ENCODE measurements at regions not wholly inside any gene's neighbourhood (a gene's known extent, or its start where the extent isn't known, plus 50 kb on each side); places are given as distances from the start of the nearest gene placed in this dataset.

DNA sequence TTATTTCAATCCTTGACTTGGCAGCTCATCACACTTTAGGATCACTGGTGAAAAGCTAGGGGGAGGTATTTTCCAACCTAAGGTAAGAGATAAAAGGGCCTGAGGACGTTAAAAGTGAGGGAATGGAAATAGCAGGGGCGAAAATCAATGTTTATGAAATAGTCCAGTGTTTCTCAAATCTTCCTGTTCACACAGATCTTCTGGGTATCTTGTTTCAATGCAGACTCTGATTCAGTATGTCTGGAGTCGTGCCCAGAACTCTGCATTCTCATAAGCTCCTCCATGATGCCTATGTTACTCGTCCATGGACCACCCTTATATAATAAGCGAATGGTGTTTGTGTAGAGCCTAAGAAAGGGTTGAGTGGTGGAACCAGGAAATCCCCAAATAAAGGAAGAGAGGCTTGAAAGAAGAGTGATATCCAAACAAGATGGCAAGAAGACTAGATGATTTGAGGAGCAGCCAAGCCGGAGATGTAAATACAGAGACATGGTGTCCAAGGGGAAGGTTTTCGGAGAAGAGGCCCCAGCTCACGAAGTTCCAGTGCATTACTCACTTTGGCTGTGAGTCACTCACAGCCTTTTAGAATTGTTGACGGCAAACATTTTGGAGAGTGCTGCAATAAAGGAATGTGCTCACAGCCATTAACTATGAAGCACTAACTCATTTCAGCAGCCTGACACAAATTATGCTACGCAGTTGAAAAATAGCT, 215.6 kb upstream of the PPARGC1A start:
- DNase-seq (ENCODE audit: low spot score): no peak

DNA sequence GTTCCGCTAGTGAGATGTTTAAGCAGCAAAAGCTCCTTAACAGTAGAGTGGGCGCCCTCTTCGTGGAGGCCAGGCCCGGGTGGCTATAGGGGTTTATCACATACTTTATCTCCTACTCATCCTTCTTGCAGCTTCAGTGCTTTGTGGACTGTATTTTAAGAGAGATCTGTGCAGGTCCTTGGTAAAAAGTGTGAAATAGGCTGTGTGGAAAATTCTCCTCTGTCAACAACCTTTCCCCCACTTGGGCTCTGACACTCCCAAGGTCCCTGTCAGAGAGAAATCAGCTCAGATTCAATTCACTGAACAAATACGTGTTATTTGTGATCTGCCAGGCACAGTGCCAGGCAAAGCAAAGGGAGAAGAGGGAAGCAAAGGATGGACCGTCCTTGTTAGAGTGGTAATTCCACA, 214.3 kb upstream of the PPARGC1A start:
- DNase-seq (ENCODE audit: low spot score): no peak

DNA sequence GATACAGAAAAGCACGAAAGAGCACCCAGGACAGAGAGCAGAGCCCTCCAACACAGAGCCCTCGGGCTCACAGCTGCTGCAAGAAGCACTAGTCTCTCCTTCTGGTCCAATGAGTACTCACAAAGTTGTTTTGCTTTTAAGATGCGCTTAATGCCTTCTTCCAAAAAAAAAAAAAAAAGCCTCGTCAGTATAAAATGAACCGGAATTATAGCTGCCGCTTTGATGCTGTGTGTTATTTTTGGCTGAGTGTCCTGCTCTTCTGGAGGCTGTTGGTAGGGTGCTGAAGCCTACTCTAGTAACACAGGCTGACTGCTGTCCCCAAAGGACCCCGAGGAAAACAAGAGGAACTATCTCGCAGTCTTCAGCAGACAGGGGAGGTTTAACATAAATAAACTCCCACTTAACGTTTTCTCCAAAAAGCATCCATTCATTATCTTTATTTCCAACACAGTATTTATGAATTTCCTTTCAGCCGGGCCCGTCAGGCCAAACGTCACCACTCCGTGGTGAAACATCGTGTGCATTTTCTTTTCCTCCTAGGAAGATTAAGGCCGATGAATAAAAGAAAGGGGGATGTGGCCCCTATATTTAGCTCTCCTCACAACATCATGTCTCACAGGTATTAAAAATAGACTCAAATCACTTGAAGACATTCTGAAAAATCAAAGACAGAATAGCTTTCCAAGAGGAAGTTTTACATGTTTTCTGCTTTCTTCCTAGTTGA, 213.7 kb upstream of the PPARGC1A start:
- no peak for DNase-seq (ENCODE audit: low spot score)

DNA sequence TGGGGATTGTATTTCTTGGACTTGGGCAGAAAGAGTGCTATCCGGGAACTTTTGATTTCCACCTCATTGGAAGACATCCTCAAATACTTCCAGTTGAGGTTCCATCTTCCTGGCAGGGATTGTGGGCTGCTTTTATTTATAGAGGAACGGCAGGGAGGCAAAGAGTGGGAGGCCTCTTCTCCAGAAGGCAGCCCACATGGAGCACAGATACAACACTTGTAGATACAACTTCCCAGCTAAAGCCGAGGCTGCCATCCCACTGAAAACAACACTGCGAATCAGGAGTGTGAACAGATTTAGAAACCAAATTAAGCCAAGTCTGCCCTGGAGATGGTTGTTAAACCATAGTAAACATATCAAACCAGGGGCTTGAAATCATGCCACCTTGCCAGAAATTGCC, 212.8 kb upstream of the PPARGC1A start:
- DNase-seq (ENCODE audit: low spot score): peak; percentile 41

DNA sequence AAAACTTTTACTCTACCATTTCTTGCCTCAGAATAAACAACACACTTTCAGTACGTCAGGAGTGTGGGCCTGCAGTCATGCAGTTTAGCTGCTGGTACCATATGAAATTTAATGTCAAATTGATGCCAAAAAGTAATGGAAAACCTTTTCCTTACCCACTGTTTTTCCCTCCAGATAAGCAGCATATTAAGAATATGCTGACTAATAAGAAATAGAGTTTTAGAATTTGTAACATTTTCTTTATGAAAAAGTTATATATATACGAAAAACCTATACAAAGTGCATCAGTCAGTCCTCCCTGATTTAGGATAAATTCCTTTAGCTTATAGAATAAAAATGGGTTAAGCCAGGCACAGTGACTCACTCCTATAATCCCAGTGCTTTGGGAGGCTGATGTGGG, 206.8 kb upstream of the PPARGC1A start:
- DNase-seq (ENCODE audit: low spot score): no peak

DNA sequence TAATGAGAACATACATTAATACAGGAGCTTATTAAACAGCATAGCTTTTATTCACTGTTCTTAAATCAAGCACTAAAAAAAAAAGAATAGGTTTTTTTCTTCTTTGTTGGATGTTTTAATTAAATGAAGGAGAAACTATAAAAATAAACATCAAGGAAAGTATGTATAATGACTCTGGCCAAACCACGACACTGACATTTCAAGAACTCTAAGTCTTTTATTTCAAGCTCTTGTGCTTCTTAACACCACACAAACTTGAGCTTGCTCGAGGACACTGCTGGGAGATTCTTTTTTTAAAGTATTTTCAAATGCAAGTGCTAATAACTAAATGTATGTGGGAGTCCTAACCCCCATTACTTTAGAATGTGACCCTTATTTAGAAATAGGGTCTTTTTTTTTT, 204.9 kb upstream of the PPARGC1A start:
- DNase-seq (ENCODE audit: low spot score): no peak

DNA sequence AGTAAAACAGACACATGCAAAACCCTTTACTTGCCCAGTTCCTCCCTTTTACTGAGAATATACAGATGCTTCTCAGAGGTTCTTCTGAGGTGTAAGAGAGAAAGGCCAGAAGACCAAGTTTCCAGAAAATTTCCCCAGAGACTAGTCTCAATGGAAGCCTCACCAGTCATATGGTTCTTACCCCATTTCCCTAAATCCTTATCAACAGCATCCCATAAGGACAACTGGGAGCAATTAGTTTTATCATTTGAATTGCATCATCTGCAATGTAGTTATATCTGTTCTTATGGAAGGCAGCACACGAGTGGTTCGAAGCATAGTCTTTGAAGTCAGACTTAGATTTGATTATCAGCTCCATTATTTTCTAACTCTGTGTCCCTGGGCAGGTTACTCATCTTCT, 203.6 kb upstream of the PPARGC1A start:
- no peak for DNase-seq (ENCODE audit: low spot score)

DNA sequence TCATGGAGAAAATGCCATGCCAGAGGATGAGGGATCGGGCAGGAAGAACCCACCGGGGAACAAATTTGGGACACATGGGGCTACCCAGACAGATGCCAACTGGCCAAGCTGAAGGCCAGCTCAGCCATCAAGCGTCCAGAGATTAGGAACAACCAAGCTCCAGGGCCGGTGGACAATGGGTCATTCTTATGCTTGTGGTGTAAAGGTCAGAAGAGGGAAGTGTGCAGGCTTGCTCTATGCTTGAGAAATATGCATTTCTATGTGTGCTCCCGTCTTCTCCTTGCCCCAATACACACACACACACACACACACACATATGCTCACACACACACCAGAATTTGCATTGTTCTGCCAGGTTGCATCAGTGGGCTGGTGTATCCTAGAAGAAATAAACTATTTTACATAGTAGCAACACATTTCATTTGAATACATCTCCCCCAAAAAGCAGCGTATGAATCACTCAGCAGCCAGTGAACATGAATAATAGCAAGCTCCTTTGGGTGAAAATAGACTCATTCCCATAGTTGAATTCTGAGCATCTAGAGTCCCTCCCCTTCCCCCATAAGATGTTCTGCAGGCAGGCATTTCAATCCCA, 201.9 kb upstream of the PPARGC1A start:
- DNase-seq (ENCODE audit: low spot score): no peak

DNA sequence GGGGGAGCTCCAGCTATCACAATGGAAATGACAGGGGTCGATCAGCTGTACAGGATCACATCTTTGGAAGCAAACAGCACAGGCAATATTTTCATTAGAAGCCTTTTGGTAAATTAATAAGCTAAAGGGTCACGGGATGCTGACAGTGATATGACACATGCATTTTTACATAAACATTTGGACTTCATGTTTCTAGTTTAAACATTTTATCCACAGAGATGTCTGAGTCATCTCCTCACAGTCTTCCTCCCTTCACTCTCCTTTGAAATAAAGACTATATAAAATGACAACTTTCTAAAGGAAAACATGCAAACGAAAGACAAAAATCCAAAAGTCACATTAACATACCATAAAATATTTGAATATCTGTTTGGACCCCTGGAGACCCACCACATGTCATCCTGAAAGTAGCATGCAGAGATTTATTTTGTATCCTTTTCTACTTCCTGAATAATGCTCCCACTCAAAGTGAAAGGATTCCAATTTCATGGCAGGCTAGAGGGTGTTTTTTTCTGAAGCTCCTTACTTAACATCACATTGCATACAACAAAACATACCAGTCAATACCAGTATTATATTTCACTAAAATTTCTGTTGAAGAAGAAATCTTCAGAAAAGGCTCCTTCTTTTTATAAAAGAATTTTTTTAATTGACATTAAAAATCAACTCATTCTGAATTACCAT, 200.1 kb upstream of the PPARGC1A start:
- DNase-seq (ENCODE audit: low spot score): no peak

DNA sequence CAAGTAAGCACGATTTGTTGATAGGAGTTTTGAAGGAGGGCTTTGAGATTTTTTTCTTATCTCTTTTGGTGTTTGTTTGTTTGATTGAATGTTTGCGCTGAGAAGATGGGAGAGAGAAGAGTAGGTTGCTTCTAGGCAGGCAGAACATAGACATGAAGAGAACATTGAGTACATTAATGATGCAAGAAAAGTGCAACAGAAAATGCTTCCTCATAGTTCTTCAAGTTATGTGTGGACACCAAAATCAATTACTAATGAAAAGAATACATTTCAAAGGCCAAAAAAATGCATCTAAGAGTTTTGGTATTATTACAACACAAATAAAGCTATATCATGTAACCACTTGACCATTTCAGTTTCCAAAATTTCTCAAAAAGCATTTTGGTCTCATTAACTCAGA, 191.0 kb upstream of the PPARGC1A start:
- DNase-seq (ENCODE audit: low spot score): no peak

DNA sequence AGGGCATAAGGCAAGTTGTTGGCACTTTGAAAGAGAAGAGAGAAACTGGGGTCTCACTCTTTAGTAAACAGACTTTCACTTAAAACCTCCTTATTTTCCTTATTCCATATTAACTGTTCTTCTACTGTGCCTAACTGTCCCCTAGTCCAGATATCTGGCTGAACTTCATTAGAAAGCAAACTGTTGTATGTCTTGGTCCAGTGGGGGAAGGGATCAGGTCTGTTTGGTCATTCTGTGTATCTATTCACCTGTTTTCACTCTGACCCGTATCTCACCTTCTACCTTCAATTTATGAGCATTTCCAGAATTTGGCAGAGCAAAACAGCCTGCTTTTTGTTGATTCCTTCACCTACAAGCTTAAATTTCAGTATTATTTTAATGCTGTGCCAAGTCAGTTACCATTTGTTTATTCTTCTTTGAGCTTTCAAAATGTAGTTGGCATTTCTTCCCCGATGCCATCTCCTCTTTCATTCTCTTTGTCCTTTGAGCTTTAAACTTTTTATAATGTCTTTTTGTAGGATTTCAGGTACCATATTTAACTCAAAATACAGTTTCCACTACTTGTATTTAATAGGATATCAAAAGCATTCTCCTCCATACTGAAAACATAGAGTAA, 188.6 kb upstream of the PPARGC1A start:
- DNase-seq (ENCODE audit: low spot score): no peak

DNA sequence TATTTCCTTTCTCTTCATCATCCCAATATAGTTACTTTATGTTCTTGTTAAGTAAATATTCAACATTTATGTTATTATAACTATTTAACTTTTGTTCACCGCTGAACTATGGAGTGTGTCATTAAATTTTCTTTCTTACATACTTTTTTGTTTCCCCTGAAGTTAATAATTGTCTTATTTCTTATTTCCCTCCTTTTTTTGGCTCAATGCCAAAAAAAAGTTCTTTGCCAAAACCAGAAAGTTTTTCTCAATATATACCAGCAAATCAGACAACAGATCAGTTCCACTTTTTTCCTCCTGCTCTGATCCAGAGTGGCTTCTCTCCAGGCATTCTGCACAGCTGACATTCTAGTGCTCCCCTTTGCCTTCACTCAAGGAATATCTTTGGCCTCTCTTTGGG, 187.0 kb upstream of the PPARGC1A start:
- no peak for DNase-seq (ENCODE audit: low spot score)

DNA sequence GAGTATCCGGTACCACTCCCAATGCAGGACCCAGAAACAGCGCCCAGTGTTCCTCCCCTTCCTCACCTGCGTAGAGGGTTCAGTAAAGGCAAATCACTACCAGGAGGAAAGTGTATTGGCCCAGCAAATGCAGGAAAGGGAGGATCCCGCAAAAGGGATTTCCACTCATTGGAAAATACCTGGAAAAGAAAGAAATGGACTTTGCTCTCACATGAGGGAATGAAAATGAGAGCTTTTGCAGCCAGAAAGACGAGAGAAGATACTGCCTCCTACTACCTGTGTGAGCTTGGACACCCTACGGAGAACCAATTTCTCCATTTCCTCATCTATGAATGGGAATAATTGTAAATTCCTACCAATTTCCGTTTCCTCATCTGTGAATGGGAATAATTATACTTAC, 184.1 kb upstream of the PPARGC1A start:
- no peak for DNase-seq (ENCODE audit: low spot score)

DNA sequence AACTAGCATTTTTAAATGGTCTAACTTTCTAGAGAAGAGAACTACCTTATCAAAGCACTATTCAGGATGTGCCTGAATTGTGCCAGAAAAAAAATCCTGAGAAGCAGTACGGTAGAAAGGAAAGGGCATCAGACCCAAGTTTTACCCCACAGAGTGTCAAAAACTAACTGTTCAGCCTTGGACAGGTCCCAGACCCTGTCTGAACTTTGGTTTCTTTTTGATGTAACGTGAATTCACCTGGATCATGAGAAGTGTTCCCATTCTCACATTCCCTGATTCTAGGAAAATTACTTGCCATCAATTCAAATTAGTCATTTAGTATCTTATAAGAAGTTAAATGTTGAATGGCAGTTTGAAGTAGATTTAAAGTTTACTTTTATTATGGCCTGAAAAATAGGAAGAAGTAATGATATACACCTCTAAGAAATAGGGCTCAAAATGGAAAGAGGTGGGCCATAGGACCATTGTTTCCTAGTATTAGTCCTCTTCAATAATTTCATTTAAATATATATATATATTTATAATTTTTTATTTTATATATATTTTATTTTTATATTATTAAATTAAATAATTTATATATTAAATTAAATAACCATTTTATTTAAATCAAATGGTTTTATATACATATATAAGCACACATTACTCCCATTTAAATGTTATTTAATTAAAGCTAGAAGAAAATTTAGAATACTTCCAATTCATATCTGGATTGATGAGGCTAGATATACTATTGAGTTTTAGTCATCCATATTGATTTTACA, 181.9 kb upstream of the PPARGC1A start:
- no peak for DNase-seq (ENCODE audit: low spot score)

DNA sequence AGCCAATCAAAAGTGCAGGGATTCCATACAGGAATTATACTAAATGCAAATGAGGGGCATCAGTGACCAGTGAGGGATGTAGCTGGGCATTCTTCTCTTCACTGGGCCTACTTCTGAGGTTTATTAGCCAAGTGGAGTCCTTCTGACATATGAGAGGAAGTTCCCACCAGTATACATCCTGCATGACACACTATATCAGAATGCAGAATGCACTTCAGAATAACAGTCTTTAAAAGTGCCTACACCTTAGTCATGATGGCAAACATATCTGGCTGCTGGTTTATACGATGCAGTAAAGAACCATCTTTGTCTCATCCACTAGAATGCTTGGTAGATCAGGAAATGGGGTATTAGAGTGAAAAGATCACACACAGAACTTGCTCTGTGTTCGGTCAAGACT, 180.3 kb upstream of the PPARGC1A start:
- no peak for DNase-seq (ENCODE audit: low spot score)

DNA sequence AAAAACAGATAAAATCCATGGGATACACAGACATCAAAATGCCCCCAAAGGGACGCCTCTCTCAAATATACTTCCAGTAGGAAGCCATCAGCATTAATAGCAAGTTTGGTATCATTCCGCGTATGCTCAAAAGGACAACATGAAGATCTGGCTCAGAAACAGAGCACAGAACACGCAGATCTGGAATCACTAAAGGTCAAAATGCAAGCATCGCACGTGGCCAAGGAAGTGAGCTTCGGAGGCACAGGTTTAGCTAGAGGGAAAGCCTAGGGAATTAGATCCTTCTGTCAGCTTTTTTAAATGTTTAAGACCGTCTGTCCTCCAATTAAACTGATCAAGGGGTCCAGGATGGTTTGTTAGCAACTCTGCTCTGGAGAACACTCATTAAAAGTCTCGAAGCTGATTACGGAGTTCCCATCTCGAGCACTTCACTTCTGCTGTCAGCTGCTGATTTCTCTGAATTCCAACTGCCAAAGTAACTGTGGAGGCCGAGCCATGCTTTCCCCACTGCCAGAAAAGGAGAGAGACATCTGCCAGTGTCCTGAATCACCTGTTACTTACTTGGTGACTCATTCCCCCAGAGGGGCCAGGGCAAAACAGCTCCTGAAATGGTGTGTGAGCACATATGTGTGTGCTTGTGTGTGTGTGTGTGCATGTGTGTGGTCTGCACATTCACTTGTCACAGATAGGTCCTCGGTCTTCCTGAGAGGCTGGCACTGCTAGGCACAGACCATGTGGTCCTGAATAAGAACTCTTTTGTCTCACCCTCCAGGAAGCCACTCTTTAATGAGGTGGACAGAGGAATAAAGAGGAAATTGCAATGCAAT, 177.7 kb upstream of the PPARGC1A start:
- no peak for DNase-seq (ENCODE audit: low spot score)

DNA sequence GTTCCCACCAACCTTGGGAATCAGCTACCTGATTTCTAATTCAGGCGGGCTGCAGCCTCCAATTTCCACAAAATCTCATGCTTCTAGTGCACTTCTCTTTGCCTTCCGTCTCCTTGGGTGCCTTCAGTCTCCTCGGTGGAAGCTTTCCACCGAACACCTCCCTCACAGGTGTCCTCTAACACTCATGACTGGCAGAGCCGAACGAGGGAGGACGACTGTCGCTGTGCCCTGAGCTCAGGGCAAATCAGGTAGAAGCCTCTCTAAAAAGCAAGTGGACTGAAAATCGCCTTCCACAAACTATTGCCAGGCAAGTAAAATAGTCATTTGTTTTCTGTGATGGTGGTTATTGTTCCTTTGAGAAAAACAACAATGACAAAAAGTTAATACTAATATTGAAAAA, 176.1 kb upstream of the PPARGC1A start:
- no peak for DNase-seq (ENCODE audit: low spot score)

DNA sequence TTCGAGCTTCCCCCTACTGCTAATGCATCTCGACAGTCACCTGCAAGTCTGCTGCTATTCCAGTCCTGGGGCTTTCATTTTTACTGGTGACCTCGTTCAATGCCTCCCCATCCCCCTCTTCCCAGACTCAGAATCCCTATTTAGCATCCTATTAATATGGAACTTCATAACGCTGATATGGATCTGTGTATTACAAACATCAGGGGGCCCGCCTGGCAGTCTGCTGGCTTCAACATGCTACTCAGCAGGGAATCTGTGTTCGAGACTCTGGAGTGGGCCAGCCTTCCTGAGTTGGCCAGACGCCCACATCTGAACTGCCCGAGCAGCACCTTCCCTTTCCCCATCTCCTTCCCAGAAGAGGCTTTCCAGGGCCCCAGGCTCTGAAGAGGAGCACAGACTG, 173.9 kb upstream of the PPARGC1A start:
- DNase-seq (ENCODE audit: low spot score): no peak

DNA sequence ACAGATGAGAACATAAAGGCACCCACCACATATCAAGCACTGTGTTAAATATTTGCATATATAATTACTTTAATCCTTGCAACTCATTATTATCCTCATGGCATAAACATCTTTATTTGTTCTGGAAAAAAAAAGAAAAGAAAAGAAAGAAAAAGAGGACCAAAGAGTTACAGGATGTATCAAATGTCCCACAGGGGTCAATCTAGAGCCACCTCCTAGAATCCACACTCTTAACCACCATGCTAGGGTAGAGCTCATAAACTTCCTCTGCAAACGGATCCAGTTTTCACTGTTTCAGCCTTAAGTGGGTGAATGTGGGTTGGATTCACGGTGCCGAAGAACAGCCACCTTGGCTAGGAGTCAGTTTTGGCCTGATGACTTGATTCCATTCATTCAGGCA, 171.1 kb upstream of the PPARGC1A start:
- no peak for DNase-seq (ENCODE audit: low spot score)

DNA sequence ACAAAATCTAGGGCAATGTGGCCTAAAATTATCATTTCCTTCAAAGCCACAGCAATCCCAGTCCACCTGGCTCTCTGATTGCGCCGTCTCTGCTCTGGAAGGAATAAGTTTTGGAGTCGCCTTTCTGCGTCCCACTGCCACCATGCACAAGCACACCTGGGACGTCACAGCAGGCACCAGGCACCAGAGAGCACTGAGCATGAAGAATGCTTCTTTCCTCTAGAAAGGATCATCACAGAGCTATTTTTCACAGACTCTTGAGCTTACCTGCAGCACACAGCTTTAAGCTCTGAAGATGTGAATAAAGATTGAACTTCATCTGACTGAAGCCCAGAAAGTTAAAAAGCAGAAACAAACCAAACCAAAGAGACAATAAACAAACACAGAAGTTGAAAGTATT, 170.0 kb upstream of the PPARGC1A start:
- DNase-seq (ENCODE audit: low spot score): no peak

All from putamen (tissue), 1 donor.